ENCODE measurements at regions not wholly inside any gene's neighbourhood (a gene's known extent, or its start where the extent isn't known, plus 50 kb on each side); places are given as distances from the start of the nearest gene placed in this dataset.

GRCh38 chr14:97458661-97459579, 661.7 kb downstream of the VRK1 start:
- H3K4me1 ChIP-seq (replicated peaks) = no peaks in the 10 kb centered on the region
- TF ChIP-seq CTCF (IDR thresholded peaks at IDR 0.05) = no peak
- TF ChIP-seq POLR2A (IDR thresholded peaks at IDR 0.05) = no peak
- no peak for TF ChIP-seq POLR2AphosphoS5 (IDR thresholded peaks at IDR 0.05)
- 22% methylated on average over 33 of the region's 33 CpGs for WGBS
- no peaks in the 10 kb centered on the region for H3K9me3 ChIP-seq
- no peak overlapping the region for H3K4me3 ChIP-seq
- H3K36me3 ChIP-seq = no peaks in the 10 kb centered on the region
- H3K27me3 ChIP-seq (replicated peaks; ENCODE audit: insufficient read depth) = no peaks in the 10 kb centered on the region
- no peak overlapping the region for H3K27ac ChIP-seq
- no peak for DNase-seq (ENCODE audit: low spot score)
- intact Hi-C loops (cut with DNase I) = no loop called here

GRCh38 chr14:97462081-97462480, 664.9 kb downstream of the VRK1 start:
- WGBS = 89% methylated on average over 2 of the region's 2 CpGs
- H3K9me3 ChIP-seq = no peaks in the 10 kb centered on the region
- H3K27me3 ChIP-seq (replicated peaks; ENCODE audit: insufficient read depth) = no peaks in the 10 kb centered on the region
- H3K27ac ChIP-seq = no peak overlapping the region
- TF ChIP-seq POLR2AphosphoS5 (IDR thresholded peaks at IDR 0.05) (no peak), CTCF (IDR thresholded peaks at IDR 0.05) (no peak), POLR2A (IDR thresholded peaks at IDR 0.05) (no peak)
- no peaks in the 10 kb centered on the region for H3K36me3 ChIP-seq
- DNase-seq (ENCODE audit: low spot score) = no peak
- no peak overlapping the region for H3K4me3 ChIP-seq
- no peaks in the 10 kb centered on the region for H3K4me1 ChIP-seq (replicated peaks)
- intact Hi-C loops (cut with DNase I) = no loop called here

DNA sequence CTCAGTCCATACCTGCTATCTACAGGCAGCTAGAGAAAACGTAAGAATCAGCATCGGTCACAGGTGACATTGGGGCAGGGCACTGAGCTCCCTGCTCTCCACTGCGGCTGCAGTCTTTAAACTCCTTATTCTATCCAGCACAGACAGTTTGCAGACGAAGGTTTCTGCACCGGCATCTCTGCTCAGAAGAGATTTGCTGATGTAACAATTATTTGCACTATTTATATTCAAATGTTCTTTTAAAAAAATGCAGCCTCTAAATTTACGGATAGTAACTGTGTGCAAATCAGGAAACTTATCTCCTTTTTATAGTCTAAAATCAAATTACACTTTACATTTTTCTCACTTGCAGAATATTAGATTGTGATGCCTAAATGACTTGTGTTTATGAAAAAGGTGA, 671.0 kb downstream of the VRK1 start:
- Histone ChIP-seq H3K9me3 (no peaks in the 10 kb centered on the region), H3K4me1 (replicated peaks) (no peaks in the 10 kb centered on the region), H3K4me3 (no peak overlapping the region), H3K36me3 (no peaks in the 10 kb centered on the region), H3K27ac (no peak overlapping the region), H3K27me3 (replicated peaks; ENCODE audit: insufficient read depth) (no peaks in the 10 kb centered on the region)
- no peak for TF ChIP-seq POLR2AphosphoS5 (IDR thresholded peaks at IDR 0.05)
- TF ChIP-seq POLR2A (IDR thresholded peaks at IDR 0.05) = no peak
- TF ChIP-seq CTCF (IDR thresholded peaks at IDR 0.05) = no peak
- intact Hi-C loops (cut with DNase I) = no loop called here
- no peak for DNase-seq (ENCODE audit: low spot score)
- WGBS = 44% methylated on average over 6 of the region's 6 CpGs

DNA sequence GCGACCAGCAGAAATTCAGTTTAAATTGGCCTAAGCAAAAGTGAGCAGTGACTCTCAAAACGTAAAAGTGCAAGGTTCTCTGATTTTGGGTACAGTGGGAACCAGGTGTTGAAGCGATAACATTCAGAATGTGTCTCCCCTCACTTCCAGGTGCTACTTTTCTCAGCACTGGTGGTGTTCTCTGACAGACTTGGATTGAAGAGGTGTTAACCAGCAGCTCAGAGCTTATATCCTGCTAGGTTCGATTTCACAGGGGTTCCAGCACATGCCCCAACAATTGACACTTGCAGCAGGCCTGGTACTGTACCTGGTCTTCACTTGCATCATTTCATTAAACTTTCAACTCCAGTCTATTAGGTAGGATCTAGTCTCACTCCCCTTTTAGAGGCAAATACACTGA, 680.2 kb downstream of the VRK1 start:
- Histone ChIP-seq H3K27ac (no peak overlapping the region), H3K9me3 (no peaks in the 10 kb centered on the region), H3K36me3 (no peaks in the 10 kb centered on the region), H3K4me3 (no peak overlapping the region), H3K27me3 (replicated peaks; ENCODE audit: insufficient read depth) (no peaks in the 10 kb centered on the region), H3K4me1 (replicated peaks) (no peaks in the 10 kb centered on the region)
- TF ChIP-seq POLR2AphosphoS5 (IDR thresholded peaks at IDR 0.05) (no peak), POLR2A (IDR thresholded peaks at IDR 0.05) (no peak), CTCF (IDR thresholded peaks at IDR 0.05) (no peak)
- 78% methylated on average over 4 of the region's 4 CpGs for WGBS
- DNase-seq (ENCODE audit: low spot score) = no peak
- intact Hi-C loops (cut with DNase I) = no loop called here

DNA sequence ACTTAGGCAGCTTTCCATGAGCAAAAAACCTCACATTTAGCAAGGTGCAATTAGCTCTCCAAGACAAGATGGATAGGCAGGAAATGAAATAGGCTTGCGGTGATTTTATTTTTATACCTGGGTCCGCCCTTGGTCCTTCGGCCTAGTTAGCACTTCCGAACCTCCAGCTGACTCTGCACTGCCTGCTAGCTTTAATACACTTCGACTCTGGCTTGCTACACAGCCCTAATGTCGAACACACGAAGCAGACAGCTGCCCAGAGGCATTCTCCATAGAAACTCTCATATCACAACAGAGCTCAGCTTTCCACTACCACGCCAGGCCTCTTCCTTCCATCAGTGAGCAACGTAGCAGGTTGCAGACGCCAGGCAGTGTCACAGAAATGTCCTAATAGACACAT, 688.0 kb downstream of the VRK1 start:
- WGBS = 76% methylated on average over 10 of the region's 10 CpGs
- Histone ChIP-seq H3K36me3 (no peaks in the 10 kb centered on the region), H3K27me3 (replicated peaks; ENCODE audit: insufficient read depth) (no peaks in the 10 kb centered on the region), H3K4me3 (no peak overlapping the region), H3K4me1 (replicated peaks) (no peaks in the 10 kb centered on the region), H3K27ac (no peak overlapping the region), H3K9me3 (no peaks in the 10 kb centered on the region)
- no peak for DNase-seq (ENCODE audit: low spot score)
- no peak for TF ChIP-seq POLR2AphosphoS5 (IDR thresholded peaks at IDR 0.05)
- TF ChIP-seq CTCF (IDR thresholded peaks at IDR 0.05) = no peak
- no peak for TF ChIP-seq POLR2A (IDR thresholded peaks at IDR 0.05)
- intact Hi-C loops (cut with DNase I) = no loop called here

Measured in prostate gland (tissue), 2 donors.